HG02884 (cell line): ENCODE measurements at regions not wholly inside any gene's neighbourhood (a gene's known extent, or its start where the extent isn't known, plus 50 kb on each side); places are given as distances from the start of the nearest gene placed in this dataset.

Experiments used
- ATAC-seq: cut with Tn5 transposase; IDR thresholded peaks from one replicate; pipeline ENCODE4 v1.9.1; 2021; ENCODE audit warnings: mild to moderate bottlenecking, moderate library complexity; ENCODE audit not compliant: unreplicated experiment

GRCh38 chr17:77439189-77440018 lies 298.6 kb downstream of the SEC14L1 start:
- ATAC-seq = no peak

GRCh38 chr17:77440560-77440981 lies 299.8 kb downstream of the SEC14L1 start:
- no peak for ATAC-seq

- no peak for ATAC-seq
Measured at GRCh38 chr17:77441130-77441920, 300.6 kb downstream of the SEC14L1 start.

- ATAC-seq = no peak
Measured at GRCh38 chr17:77441940-77442339, 301.2 kb downstream of the SEC14L1 start.

GRCh38 chr17:77442976-77443747 lies 302.4 kb downstream of the SEC14L1 start:
- no peak for ATAC-seq

- no peak for ATAC-seq
Measured at GRCh38 chr17:77443748-77444260, 303.0 kb downstream of the SEC14L1 start.

GRCh38 chr17:77444628-77444983 lies 303.8 kb downstream of the SEC14L1 start:
- ATAC-seq = no peak

GRCh38 chr17:77444984-77445759 lies 304.4 kb downstream of the SEC14L1 start:
- ATAC-seq = peak; percentile 34

- peak; percentile 4 for ATAC-seq
Measured at GRCh38 chr17:77445760-77446532, 305.2 kb downstream of the SEC14L1 start.

- no peak for ATAC-seq
Measured at GRCh38 chr17:77446940-77447634, 306.3 kb downstream of the SEC14L1 start.

GRCh38 chr17:77449373-77449907 lies 308.7 kb downstream of the SEC14L1 start:
- ATAC-seq = no peak

GRCh38 chr17:77449908-77450741 lies 309.4 kb downstream of the SEC14L1 start:
- ATAC-seq = no peak

- ATAC-seq = no peak
Measured at GRCh38 chr17:77450742-77451244, 310.0 kb downstream of the SEC14L1 start.

GRCh38 chr17:77451245-77451893 lies 310.6 kb downstream of the SEC14L1 start:
- ATAC-seq = no peak

GRCh38 chr17:77451894-77452852 lies 311.4 kb downstream of the SEC14L1 start:
- ATAC-seq = no peak
